ENCODE measurements at regions not wholly inside any gene's neighbourhood (a gene's known extent, or its start where the extent isn't known, plus 50 kb on each side); places are given as distances from the start of the nearest gene placed in this dataset.

GRCh38 chr4:146023334-146023967 is 84.8 kb upstream of the ZNF827 start:
- DNase-seq (ENCODE audit: low spot score), result no peak

DNA sequence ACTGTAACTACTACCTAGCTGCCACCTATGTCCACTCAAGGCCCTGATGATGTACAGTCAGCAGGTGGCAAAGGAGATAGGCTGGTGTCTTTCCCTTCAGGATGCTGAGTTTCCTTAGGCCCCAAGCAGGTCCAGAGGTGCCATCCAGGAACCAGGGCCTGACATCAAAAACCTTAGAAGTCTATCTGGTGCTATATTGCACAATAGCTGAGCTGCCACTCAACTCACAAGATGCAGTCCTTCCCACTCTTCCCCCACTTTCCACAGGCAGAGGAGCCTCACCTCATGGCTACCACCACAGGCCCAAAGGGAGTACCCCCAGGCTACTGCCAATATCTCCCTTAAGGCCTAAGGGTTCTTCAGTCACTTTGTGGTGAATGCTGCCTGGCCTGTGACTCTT is 83.9 kb upstream of the ZNF827 start:
- DNase-seq (ENCODE audit: low spot score), result no peak

- no peak for DNase-seq (ENCODE audit: low spot score)
Measured at GRCh38 chr4:146018247-146018646, 79.6 kb upstream of the ZNF827 start.

DNA sequence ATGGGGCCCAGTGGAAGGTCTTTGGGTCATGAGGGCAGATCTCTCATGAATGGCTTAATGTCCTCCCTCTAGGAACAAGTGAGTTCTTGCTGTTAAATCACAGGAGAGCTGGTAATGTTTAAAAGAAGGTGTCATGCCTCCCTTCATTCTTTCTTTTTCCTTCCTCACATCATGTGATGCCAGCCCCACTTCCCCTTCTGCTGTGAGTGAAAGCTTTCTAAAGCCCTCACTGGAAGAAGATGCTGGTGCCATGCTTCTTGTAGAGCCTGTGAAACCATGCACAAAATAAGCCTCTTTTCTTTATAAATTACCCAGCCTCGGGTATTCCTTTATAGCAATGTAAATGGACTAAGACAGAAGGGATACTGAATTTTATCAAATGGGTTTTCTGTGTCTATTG is 66.1 kb upstream of the ZNF827 start:
- DNase-seq (ENCODE audit: low spot score), result no peak

- DNase-seq (ENCODE audit: low spot score), result no peak
Measured at GRCh38 chr4:145988628-145989027, 50.0 kb upstream of the ZNF827 start.

Measured in RKO (cell line).